HFF-Myc (cell line): ENCODE measurements at regions not wholly inside any gene's neighbourhood (a gene's known extent, or its start where the extent isn't known, plus 50 kb on each side); places are given as distances from the start of the nearest gene placed in this dataset.

ENCODE experiments used
- DNase-seq: peaks from one replicate; pipeline ENCODE4 v3.0.0-alpha.2; 2011; ENCODE audit warnings: low read depth; ENCODE audit errors: extremely low read depth
- H3K4me3 ChIP-seq: replicated peaks from 2 replicates; pipeline ENCODE4 v1.5.1; 2011; ENCODE audit warnings: low read depth, mild to moderate bottlenecking, control low read depth, low read length
- TF ChIP-seq, protein P1 (sequence below): IDR thresholded peaks from 2 replicates; pipeline ENCODE4 v1.5.1; 2012; ENCODE audit warnings: mild to moderate bottlenecking, low read depth, low read length, control low read depth; ENCODE audit errors: missing control alignments

DNA sequence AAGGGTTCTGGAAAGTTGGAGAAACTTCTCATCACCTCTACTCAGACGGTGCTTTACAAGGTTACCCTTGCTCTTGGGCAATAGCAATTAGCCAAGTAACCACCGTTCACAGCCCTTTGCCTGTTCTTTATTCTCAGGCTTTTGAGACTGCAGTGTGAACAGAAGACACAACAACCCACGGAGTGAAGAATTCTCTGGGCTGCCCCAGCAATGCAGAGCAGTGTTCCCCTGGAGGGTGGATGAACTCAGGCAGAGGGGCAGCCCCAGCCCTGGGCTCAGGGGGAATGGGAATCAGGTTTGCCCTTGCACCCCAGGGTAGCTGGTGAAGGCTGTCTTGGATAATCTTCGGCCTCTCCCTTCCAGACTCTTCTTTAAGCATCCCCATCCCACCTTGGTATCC is 69.1 kb downstream of the MCFD2 start:
- no peak for DNase-seq
- H3K4me3 ChIP-seq: no peak overlapping the region
- TF ChIP-seq, protein P1, sequence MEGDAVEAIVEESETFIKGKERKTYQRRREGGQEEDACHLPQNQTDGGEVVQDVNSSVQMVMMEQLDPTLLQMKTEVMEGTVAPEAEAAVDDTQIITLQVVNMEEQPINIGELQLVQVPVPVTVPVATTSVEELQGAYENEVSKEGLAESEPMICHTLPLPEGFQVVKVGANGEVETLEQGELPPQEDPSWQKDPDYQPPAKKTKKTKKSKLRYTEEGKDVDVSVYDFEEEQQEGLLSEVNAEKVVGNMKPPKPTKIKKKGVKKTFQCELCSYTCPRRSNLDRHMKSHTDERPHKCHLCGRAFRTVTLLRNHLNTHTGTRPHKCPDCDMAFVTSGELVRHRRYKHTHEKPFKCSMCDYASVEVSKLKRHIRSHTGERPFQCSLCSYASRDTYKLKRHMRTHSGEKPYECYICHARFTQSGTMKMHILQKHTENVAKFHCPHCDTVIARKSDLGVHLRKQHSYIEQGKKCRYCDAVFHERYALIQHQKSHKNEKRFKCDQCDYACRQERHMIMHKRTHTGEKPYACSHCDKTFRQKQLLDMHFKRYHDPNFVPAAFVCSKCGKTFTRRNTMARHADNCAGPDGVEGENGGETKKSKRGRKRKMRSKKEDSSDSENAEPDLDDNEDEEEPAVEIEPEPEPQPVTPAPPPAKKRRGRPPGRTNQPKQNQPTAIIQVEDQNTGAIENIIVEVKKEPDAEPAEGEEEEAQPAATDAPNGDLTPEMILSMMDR: no peak

DNA sequence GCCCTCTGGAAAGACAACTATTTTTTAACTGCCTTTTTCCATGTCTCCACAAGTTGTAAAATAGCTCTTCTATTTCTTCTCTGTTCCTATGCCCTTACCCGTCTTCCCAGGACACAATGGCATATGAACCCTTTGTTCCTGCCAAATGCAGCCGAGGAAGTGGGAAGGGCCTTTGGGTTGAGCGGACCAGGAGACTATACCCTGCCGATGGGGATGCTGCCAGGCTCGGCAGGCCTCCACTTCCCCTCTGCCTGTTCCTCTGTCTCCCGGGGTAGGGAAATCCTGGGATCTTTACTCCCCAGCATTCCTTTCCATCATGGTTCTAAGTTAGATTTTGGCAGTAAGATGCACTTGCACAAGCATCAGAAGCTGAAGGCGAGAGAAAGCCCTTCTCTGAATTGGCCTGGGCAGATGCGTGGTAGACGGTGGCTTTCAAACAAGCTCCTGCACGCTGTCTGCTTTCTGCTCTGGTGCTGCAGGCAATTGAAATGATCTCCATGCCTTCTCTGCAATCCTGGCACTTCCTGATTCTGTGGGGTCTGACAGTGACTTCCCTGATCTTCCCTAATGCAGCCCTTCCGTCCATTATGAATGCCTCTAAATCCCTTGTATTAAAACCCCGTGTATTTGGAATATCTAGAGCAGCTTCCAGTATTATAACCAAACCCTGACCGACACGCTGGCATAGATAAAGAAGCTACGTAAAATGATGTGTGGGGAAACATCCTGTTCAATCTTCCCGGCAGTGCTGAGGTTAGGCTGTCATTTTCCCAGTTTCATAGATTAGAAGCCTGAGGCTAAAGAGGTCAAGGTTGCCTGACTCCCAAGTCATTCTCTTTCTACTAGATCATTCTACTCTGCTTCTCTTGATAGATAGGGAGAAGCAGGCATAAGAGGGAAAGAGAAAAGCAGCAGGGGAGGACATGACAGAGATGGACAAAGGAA is 69.8 kb downstream of the MCFD2 start:
- no peak overlapping the region for H3K4me3 ChIP-seq
- no peak for DNase-seq
- TF ChIP-seq, protein P1: no peak

DNA sequence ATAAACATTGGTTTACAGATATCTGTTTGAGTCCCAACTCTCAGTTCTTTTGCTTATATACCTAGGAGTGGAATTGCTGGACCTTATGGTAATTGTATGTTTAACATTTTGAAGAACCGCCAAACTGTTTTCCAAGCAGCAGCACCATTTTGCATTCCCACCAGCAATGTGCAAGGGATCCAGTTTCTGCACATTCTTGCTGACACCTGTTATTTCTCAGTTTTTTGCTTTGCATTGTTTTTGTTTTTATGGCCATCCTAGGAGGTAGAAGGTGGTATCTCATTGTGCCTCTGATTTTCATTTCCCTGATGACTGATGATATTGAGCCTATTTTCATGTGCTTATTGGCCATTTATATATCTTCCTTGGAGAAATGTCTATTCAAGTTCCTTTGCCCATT is 71.2 kb downstream of the MCFD2 start:
- H3K4me3 ChIP-seq: no peak overlapping the region
- TF ChIP-seq, protein P1: no peak
- DNase-seq: no peak

DNA sequence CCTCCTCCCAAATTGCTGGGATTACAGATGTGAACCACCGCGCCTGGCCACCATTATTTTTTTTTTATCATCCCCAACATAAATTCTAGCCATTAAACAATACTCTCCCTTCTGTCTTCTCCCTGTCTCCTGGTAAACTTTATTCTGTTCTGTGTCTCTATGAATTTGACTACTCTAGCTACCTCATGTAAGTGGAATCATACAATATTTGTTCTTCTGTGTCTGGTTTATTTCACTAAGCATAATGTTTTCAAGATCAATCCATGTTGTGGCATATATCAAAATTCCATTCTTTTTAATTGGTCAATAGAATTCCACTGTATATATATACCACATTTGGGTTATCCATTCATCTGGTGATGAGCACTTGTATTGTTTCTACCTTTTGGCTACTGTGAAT is 71.6 kb downstream of the MCFD2 start:
- TF ChIP-seq, protein P1: no peak
- DNase-seq: no peak
- no peak overlapping the region for H3K4me3 ChIP-seq

DNA sequence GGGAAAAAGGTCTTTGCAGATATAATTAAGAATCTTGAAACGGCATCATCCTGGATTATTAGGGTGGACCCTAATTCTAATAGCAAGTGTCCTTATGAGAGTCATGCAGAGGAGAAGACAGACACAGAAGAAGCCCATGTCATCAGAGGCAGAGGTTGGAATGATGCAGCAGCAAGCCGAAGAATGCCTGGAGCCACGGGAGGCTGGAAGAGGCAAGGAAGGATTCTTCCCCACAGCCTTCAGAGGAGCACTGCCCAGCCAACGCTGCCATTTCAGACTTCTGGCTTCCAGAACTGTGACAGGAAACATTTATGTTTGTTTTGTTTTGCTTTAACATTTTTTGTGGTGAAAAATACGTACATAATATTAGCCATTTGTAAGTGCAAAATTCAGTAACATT is 72.3 kb downstream of the MCFD2 start:
- TF ChIP-seq, protein P1: no peak
- no peak for DNase-seq
- H3K4me3 ChIP-seq: no peak overlapping the region

DNA sequence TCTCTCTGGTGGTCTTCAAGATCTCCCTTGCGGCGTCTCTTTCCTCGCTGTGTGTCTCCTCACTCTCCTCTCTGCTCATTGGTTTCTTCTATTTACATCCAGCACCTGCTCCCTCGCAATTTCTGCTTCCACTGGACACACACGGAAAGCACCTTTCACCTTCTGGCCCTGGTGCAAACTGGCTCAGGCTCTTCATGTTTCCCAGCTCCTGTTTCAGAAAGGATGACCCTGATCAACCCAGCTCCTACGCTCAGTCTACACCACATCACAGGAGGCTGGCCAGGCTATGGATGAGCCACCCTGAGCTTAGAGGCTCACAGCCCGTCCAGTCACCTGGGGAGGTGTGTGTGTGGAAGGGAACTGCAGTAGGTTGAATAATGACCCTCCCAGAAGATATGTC is 72.7 kb downstream of the MCFD2 start:
- TF ChIP-seq, protein P1: no peak
- H3K4me3 ChIP-seq: no peak overlapping the region
- DNase-seq: no peak
